Activated T-helper 2 cell treated with anti-CD3 and anti-CD28 coated beads, Interferon-gamma antibody, Interleukin-2, Interleukin-4, amounts not matched to agents 10 μg/mL and 5 μg/mL and 100 μg/mL, durations not matched to agents 14 hours and 24 hours and 36 hours (primary cell): ENCODE measurements at regions not wholly inside any gene's neighbourhood (a gene's known extent, or its start where the extent isn't known, plus 50 kb on each side); places are given as distances from the start of the nearest gene placed in this dataset.

Experiments used
- DNase-seq: peaks from one replicate; pipeline ENCODE4 v3.0.0; 2021; ENCODE audit warnings: low spot score
- H3K27ac Mint-ChIP-seq: one replicate; pipeline ENCODE4 v1.8.0; 2021; ENCODE audit warnings: mixed read lengths
- H3K27me3 Mint-ChIP-seq: one replicate; pipeline ENCODE4 v1.8.0; 2021; ENCODE audit warnings: low read depth, mixed read lengths
- H3K36me3 Mint-ChIP-seq: one replicate; pipeline ENCODE4 v1.8.0; 2021; ENCODE audit warnings: low read depth, mixed read lengths
- H3K4me1 Mint-ChIP-seq: one replicate; pipeline ENCODE4 v1.8.0; 2021; ENCODE audit warnings: low read depth, mixed read lengths
- H3K4me3 Mint-ChIP-seq: one replicate; pipeline ENCODE4 v1.8.0; 2021; ENCODE audit warnings: low read depth, mild to moderate bottlenecking, moderate library complexity, mixed read lengths
- H3K9me3 Mint-ChIP-seq: one replicate; pipeline ENCODE4 v1.8.0; 2021; ENCODE audit warnings: mixed read lengths
- intact Hi-C: fragments of 100-400 bp; cut with micrococcal nuclease; formaldehyde crosslinking; loops from one replicate; pipeline ENCODE4 v1.15.1; 2023

- peak; percentile 33 for DNase-seq
- intact Hi-C loops, result loop anchor here (1.0 to 2.0 kb wide), 5 partner anchors 11 to 62 kb away; no protein-coding TSS in a partner anchor
- H3K27ac Mint-ChIP-seq, result peak overlapping the region; percentile 60
- H3K9me3 Mint-ChIP-seq, result no peaks in the 10 kb centered on the region
- H3K4me1 Mint-ChIP-seq, result peaks cover 48% of the 10 kb centered on the region
- H3K4me3 Mint-ChIP-seq, result no peak overlapping the region
- H3K36me3 Mint-ChIP-seq, result peaks cover 3% of the 10 kb centered on the region
- H3K27me3 Mint-ChIP-seq, result peaks cover 4% of the 10 kb centered on the region
Observed at GRCh38 chr1:221839782-221840395, 98.0 kb upstream of the DUSP10 start.

GRCh38 chr1:221839321-221839720 is 97.4 kb upstream of the DUSP10 start:
- Mint-ChIP-seq H3K27ac (peak overlapping the region; percentile 60), H3K4me3 (no peak overlapping the region), H3K4me1 (peaks cover 48% of the 10 kb centered on the region), H3K9me3 (no peaks in the 10 kb centered on the region), H3K27me3 (peaks cover 4% of the 10 kb centered on the region), H3K36me3 (peaks cover 3% of the 10 kb centered on the region)
- intact Hi-C loops, result loop anchor here (2.0 kb wide), 1 partner anchor 37 kb away; no protein-coding TSS in a partner anchor
- no peak for DNase-seq

- peaks cover 3% of the 10 kb centered on the region for H3K36me3 Mint-ChIP-seq
- no peaks in the 10 kb centered on the region for H3K9me3 Mint-ChIP-seq
- H3K27me3 Mint-ChIP-seq, result peaks cover 4% of the 10 kb centered on the region
- H3K27ac Mint-ChIP-seq, result peak overlapping the region; percentile 86
- H3K4me1 Mint-ChIP-seq, result peaks cover 57% of the 10 kb centered on the region
- peak overlapping the region; percentile 61 for H3K4me3 Mint-ChIP-seq
- DNase-seq, result peak; percentile 32
- intact Hi-C loops, result loop anchor here (1.0 to 2.0 kb wide), 2 partner anchors 35 to 44 kb away; no protein-coding TSS in a partner anchor
Observed at GRCh38 chr1:221837896-221838295, 96.0 kb upstream of the DUSP10 start.

- intact Hi-C loops, result no loop called here
- peaks cover 3% of the 10 kb centered on the region for H3K36me3 Mint-ChIP-seq
- H3K4me3 Mint-ChIP-seq, result no peak overlapping the region
Observed at GRCh38 chr1:221834698-221835513, 93.0 kb upstream of the DUSP10 start.

GRCh38 chr1:221832617-221833016 is 90.7 kb upstream of the DUSP10 start:
- Mint-ChIP-seq H3K9me3 (peaks cover 3% of the 10 kb centered on the region), H3K27ac (no peak overlapping the region), H3K36me3 (peaks cover 3% of the 10 kb centered on the region), H3K4me1 (peaks cover 50% of the 10 kb centered on the region), H3K4me3 (no peak overlapping the region), H3K27me3 (peaks cover 3% of the 10 kb centered on the region)
- intact Hi-C loops, result no loop called here
- DNase-seq, result no peak

More at GRCh38 chr1:221834698-221835513, 93.0 kb upstream of the DUSP10 start:
- Mint-ChIP-seq H3K4me1 (peaks cover 49% of the 10 kb centered on the region), H3K27ac (no peak overlapping the region), H3K27me3 (peaks cover 3% of the 10 kb centered on the region), H3K9me3 (no peaks in the 10 kb centered on the region)
- DNase-seq, result no peak

- Mint-ChIP-seq H3K4me3 (no peak overlapping the region), H3K4me1 (peaks cover 50% of the 10 kb centered on the region), H3K27ac (no peak overlapping the region), H3K27me3 (peaks cover 3% of the 10 kb centered on the region), H3K36me3 (peaks cover 5% of the 10 kb centered on the region), H3K9me3 (peaks cover 3% of the 10 kb centered on the region)
- DNase-seq, result no peak
- intact Hi-C loops, result no loop called here
Observed at GRCh38 chr1:221832151-221832550, 90.3 kb upstream of the DUSP10 start.

- H3K4me3 Mint-ChIP-seq, result peak overlapping the region; percentile 67
- intact Hi-C loops, result loop anchor here (1.0 to 10.0 kb wide), 10 partner anchors 11 to 385 kb away; partner anchors contain the start of gene DUSP10
- H3K9me3 Mint-ChIP-seq, result peaks cover 3% of the 10 kb centered on the region
- H3K36me3 Mint-ChIP-seq, result peaks cover 6% of the 10 kb centered on the region
- peak; percentile 40 for DNase-seq
- H3K27ac Mint-ChIP-seq, result peak overlapping the region; percentile 97
- H3K27me3 Mint-ChIP-seq, result no peaks in the 10 kb centered on the region
- peaks cover 70% of the 10 kb centered on the region for H3K4me1 Mint-ChIP-seq
Observed at GRCh38 chr1:221829327-221830015, 87.6 kb upstream of the DUSP10 start.

- Mint-ChIP-seq H3K27me3 (peaks cover 2% of the 10 kb centered on the region), H3K4me3 (no peak overlapping the region), H3K27ac (peak overlapping the region; percentile 51), H3K36me3 (peaks cover 6% of the 10 kb centered on the region), H3K9me3 (peaks cover 3% of the 10 kb centered on the region), H3K4me1 (peaks cover 69% of the 10 kb centered on the region)
- intact Hi-C loops, result loop anchor here (5.0 to 10.0 kb wide), 2 partner anchors 135 to 382 kb away; no protein-coding TSS in a partner anchor
- DNase-seq, result no peak
Observed at GRCh38 chr1:221827307-221827642, 85.4 kb upstream of the DUSP10 start.

- no peak overlapping the region for H3K4me3 Mint-ChIP-seq
- peaks cover 3% of the 10 kb centered on the region for H3K9me3 Mint-ChIP-seq
- H3K27me3 Mint-ChIP-seq, result peaks cover 4% of the 10 kb centered on the region
- DNase-seq, result no peak
- peaks cover 6% of the 10 kb centered on the region for H3K36me3 Mint-ChIP-seq
- H3K4me1 Mint-ChIP-seq, result peaks cover 59% of the 10 kb centered on the region
- intact Hi-C loops, result loop anchor here (1.0 to 10.0 kb wide), 4 partner anchors 30 to 380 kb away; no protein-coding TSS in a partner anchor
- no peak overlapping the region for H3K27ac Mint-ChIP-seq
Observed at GRCh38 chr1:221824909-221825308, 83.0 kb upstream of the DUSP10 start.

- Mint-ChIP-seq H3K4me1 (peaks cover 52% of the 10 kb centered on the region), H3K27me3 (peaks cover 4% of the 10 kb centered on the region), H3K27ac (no peak overlapping the region), H3K4me3 (no peak overlapping the region), H3K9me3 (peaks cover 2% of the 10 kb centered on the region), H3K36me3 (peaks cover 3% of the 10 kb centered on the region)
- intact Hi-C loops, result loop anchor here (1.0 to 10.0 kb wide), 3 partner anchors 29 to 379 kb away; no protein-coding TSS in a partner anchor
- no peak for DNase-seq
Observed at GRCh38 chr1:221824025-221824424, 82.1 kb upstream of the DUSP10 start.

GRCh38 chr1:221823561-221823960 is 81.7 kb upstream of the DUSP10 start:
- no peaks in the 10 kb centered on the region for H3K9me3 Mint-ChIP-seq
- H3K4me3 Mint-ChIP-seq, result no peak overlapping the region
- H3K4me1 Mint-ChIP-seq, result peaks cover 47% of the 10 kb centered on the region
- H3K27me3 Mint-ChIP-seq, result peaks cover 4% of the 10 kb centered on the region
- intact Hi-C loops, result loop anchor here (10.0 kb wide), 1 partner anchor 379 kb away; no protein-coding TSS in a partner anchor
- H3K36me3 Mint-ChIP-seq, result peaks cover 3% of the 10 kb centered on the region
- H3K27ac Mint-ChIP-seq, result no peak overlapping the region
- DNase-seq, result no peak

GRCh38 chr1:221823149-221823548 is 81.3 kb upstream of the DUSP10 start:
- peaks cover 43% of the 10 kb centered on the region for H3K4me1 Mint-ChIP-seq
- intact Hi-C loops, result loop anchor here (10.0 kb wide), 1 partner anchor 378 kb away; no protein-coding TSS in a partner anchor
- peaks cover 4% of the 10 kb centered on the region for H3K27me3 Mint-ChIP-seq
- no peaks in the 10 kb centered on the region for H3K9me3 Mint-ChIP-seq
- DNase-seq, result no peak
- H3K4me3 Mint-ChIP-seq, result no peak overlapping the region
- no peak overlapping the region for H3K27ac Mint-ChIP-seq
- H3K36me3 Mint-ChIP-seq, result peaks cover 3% of the 10 kb centered on the region
